ENCODE measurements at regions not wholly inside any gene's neighbourhood (a gene's known extent, or its start where the extent isn't known, plus 50 kb on each side); places are given as distances from the start of the nearest gene placed in this dataset.

DNA sequence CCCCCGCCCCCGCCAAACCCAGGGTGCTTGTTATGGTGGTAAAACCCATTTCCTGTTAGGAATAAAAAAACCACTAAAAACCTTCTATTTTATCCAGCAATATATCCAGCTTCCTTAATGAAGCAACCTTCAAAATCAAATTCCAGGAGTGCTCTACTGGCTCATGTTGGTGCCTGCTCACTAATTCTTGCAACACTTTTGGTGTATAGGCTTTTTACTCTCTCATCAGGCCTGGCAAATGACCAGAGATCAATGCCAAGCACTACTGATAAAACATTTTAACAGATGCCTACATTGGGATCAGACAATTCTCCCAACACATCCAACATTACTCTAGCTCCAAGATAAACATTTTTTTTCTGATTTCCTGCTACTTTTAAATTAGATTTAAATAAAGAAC lies 312.4 kb downstream of the KCNJ3 start:
- no peak overlapping the region for H2BK15ac ChIP-seq (ENCODE audit: low read length)
- H4K91ac ChIP-seq (replicated peaks; ENCODE audit: insufficient read length, low read length), result no peak overlapping the region
- no peak overlapping the region for H2BK120ac ChIP-seq (replicated peaks; ENCODE audit: low read depth, low read length)
- no peak overlapping the region for H3K27ac ChIP-seq (ENCODE audit: low read depth, low read length)
- no peak overlapping the region for H3K14ac ChIP-seq (ENCODE audit: insufficient read length)
- no peak overlapping the region for H3K56ac ChIP-seq (replicated peaks; ENCODE audit: insufficient read length, low read depth, low read length)
- H3K23ac ChIP-seq (ENCODE audit: insufficient read length), result no peak overlapping the region
- H2BK12ac ChIP-seq (ENCODE audit: low read depth, low read length), result no peak overlapping the region
- H2AFZ ChIP-seq (ENCODE audit: low read length), result no peak overlapping the region
- H3K4me1 ChIP-seq (replicated peaks in 1 of 4; ENCODE audit: control insufficient read depth in 3 of 4, insufficient read depth in 4 of 4, low read length in 3 of 4), result no peaks in the 10 kb centered on the region
- H2AK5ac ChIP-seq (ENCODE audit: low read depth, low read length), result no peak overlapping the region
- FAIRE-seq, result no peak
- H3K9me3 ChIP-seq (ENCODE audit: insufficient read depth in 2 of 2, low read depth in 1 of 2, low read length in 1 of 2), result no peaks in the 10 kb centered on the region
- H3K4ac ChIP-seq (replicated peaks; ENCODE audit: insufficient read length, low read depth, low read length), result no peak overlapping the region
- WGBS, 2 experiments (ENCODE audit: extremely low coverage in 1 of 2, insufficient coverage in 1 of 2, insufficient read length in 1 of 2, insufficient replicate concordance in 2 of 2, low coverage in 1 of 2, low lambda C conversion rate in 2 of 2, missing lambda C conversion rate in 1 of 2), result 100% methylated on average over 2 of the region's 2 CpGs; no CpG with 5 or more reads in 1 of the 2 experiments
- H3K23me2 ChIP-seq (ENCODE audit: low read depth, low read length), result no peaks in the 10 kb centered on the region
- no peak overlapping the region for H2BK5ac ChIP-seq (ENCODE audit: low read depth, low read length)
- H3K79me2 ChIP-seq (ENCODE audit: control insufficient read depth in 1 of 2, insufficient read depth in 2 of 2, low read length in 2 of 2), result no peaks in the 10 kb centered on the region
- H3K4me3 ChIP-seq (ENCODE audit: extremely low read depth in 1 of 4, insufficient read depth in 2 of 4, low read depth in 3 of 4, low read length in 4 of 4), result no peak overlapping the region
- H3K4me2 ChIP-seq (ENCODE audit: insufficient read depth in 1 of 2, low read depth in 2 of 2, low read length in 2 of 2), result no peak overlapping the region
- H4K5ac ChIP-seq (ENCODE audit: insufficient read length, low read depth, low read length), result no peak overlapping the region
- no peaks in the 10 kb centered on the region for H4K20me1 ChIP-seq (replicated peaks in 1 of 2; ENCODE audit: control insufficient read depth in 1 of 2, insufficient read depth in 2 of 2, low read length in 2 of 2)
- ChIA-PET POLR2A (ENCODE audit: partially characterized antibody) (no interaction called here), CTCF (ENCODE audit: partially characterized antibody) (no interaction called here)
- H3K79me1 ChIP-seq (ENCODE audit: low read depth, low read length), result no peaks in the 10 kb centered on the region
- TF ChIP-seq CHD1 (IDR thresholded peaks at IDR 0.05; ENCODE audit: low read depth, low read length) (no peak), SAP30 (IDR thresholded peaks at IDR 0.05; ENCODE audit: insufficient read depth, insufficient replicate concordance, low read length) (no peak), NRF1 (IDR thresholded peaks at IDR 0.05; ENCODE audit: low read depth, low read length) (no peak), POU5F1 (IDR thresholded peaks at IDR 0.05; ENCODE audit: low read depth, low read length) (no peak), PHF8 (conservative IDR thresholded peaks at IDR 0.05; ENCODE audit: low read depth, low read length) (no peak), CREB1 (IDR thresholded peaks at IDR 0.05) (no peak), CEBPB (IDR thresholded peaks at IDR 0.05; ENCODE audit: low read depth, low read length) (no peak), YY1 (IDR thresholded peaks at IDR 0.05; ENCODE audit: low read depth, low read length) (no peak), BRCA1 (IDR thresholded peaks at IDR 0.05; ENCODE audit: low read depth, low read length) (no peak)
- TF ChIP-seq, protein P1, sequence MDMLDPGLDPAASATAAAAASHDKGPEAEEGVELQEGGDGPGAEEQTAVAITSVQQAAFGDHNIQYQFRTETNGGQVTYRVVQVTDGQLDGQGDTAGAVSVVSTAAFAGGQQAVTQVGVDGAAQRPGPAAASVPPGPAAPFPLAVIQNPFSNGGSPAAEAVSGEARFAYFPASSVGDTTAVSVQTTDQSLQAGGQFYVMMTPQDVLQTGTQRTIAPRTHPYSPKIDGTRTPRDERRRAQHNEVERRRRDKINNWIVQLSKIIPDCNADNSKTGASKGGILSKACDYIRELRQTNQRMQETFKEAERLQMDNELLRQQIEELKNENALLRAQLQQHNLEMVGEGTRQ (IDR thresholded peaks at IDR 0.05; ENCODE audit: low read length), result no peak
- H4K8ac ChIP-seq (ENCODE audit: extremely low read depth, insufficient read depth, low read length), result no peak overlapping the region
- no peak for DNase-seq (ENCODE audit: low read depth in 1 of 2, low spot score in 2 of 2)
- no peak overlapping the region for H3K18ac ChIP-seq (ENCODE audit: extremely low read depth, low read length)
- H3K27me3 ChIP-seq (replicated peaks in 1 of 4; ENCODE audit: control insufficient read depth in 3 of 4, extremely low read depth in 1 of 4, insufficient read depth in 3 of 4, low read length in 3 of 4), result no peaks in the 10 kb centered on the region
- H2BK20ac ChIP-seq (ENCODE audit: low read length), result no peak overlapping the region
- no peak overlapping the region for H3K9ac ChIP-seq (replicated peaks in 1 of 4; ENCODE audit: extremely low read depth in 1 of 4, low read depth in 3 of 4, low read length in 3 of 4)
- H3K36me3 ChIP-seq (ENCODE audit: control insufficient read depth in 2 of 4, insufficient read depth in 4 of 4, low read length in 3 of 4), result no peaks in the 10 kb centered on the region

All from H1 (cell line).